Activated naive CD8-positive, alpha-beta T cell treated with anti-CD3 and anti-CD28 coated beads, Interleukin-2, amount 50 U/mL, for 24 hours (primary cell): ENCODE measurements at regions not wholly inside any gene's neighbourhood (a gene's known extent, or its start where the extent isn't known, plus 50 kb on each side); places are given as distances from the start of the nearest gene placed in this dataset.

Source experiments
- ATAC-seq: fragments of 150-1000 bp; cut with Tn5 transposase; one replicate; pipeline ENCODE4 v1.10.0; 2021
- DNase-seq: peaks from one replicate; pipeline ENCODE4 v3.0.0; 2021
- H3K27ac Mint-ChIP-seq: one replicate; pipeline ENCODE4 v1.8.0; 2021; ENCODE audit warnings: mild to moderate bottlenecking, mixed read lengths
- H3K27me3 Mint-ChIP-seq: one replicate; pipeline ENCODE4 v1.8.0; 2021; ENCODE audit warnings: mixed read lengths
- H3K36me3 Mint-ChIP-seq: one replicate; pipeline ENCODE4 v1.8.0; 2021; ENCODE audit warnings: low read depth, mixed read lengths
- H3K4me1 Mint-ChIP-seq: one replicate; pipeline ENCODE4 v1.8.0; 2021; ENCODE audit warnings: mixed read lengths
- H3K4me3 Mint-ChIP-seq: one replicate; pipeline ENCODE4 v1.8.0; 2021; ENCODE audit warnings: mild to moderate bottlenecking, moderate library complexity, mixed read lengths
- H3K9me3 Mint-ChIP-seq: one replicate; pipeline ENCODE4 v1.8.0; 2021; ENCODE audit warnings: mixed read lengths

GRCh38 chr2:76381624-76382023, 670.9 kb upstream of the GCFC2 start:
- Mint-ChIP-seq H3K27ac (no peak overlapping the region), H3K36me3 (no peaks in the 10 kb centered on the region), H3K4me1 (no peaks in the 10 kb centered on the region), H3K9me3 (peaks cover 9% of the 10 kb centered on the region), H3K27me3 (no peaks in the 10 kb centered on the region), H3K4me3 (no peak overlapping the region)
- ATAC-seq (no peak), DNase-seq (no peak)

- Mint-ChIP-seq H3K36me3 (no peaks in the 10 kb centered on the region), H3K27me3 (no peaks in the 10 kb centered on the region), H3K9me3 (peaks cover 9% of the 10 kb centered on the region)
Measured at GRCh38 chr2:76378140-76378539, 667.4 kb upstream of the GCFC2 start.

GRCh38 chr2:76341439-76341838, 630.7 kb upstream of the GCFC2 start:
- Mint-ChIP-seq H3K36me3 (no peaks in the 10 kb centered on the region), H3K4me3 (no peak overlapping the region), H3K27me3 (no peaks in the 10 kb centered on the region), H3K27ac (no peak overlapping the region), H3K4me1 (no peaks in the 10 kb centered on the region), H3K9me3 (peaks cover 15% of the 10 kb centered on the region)
- DNase-seq (no peak), ATAC-seq (no peak)

More at GRCh38 chr2:76378140-76378539, 667.4 kb upstream of the GCFC2 start:
- H3K4me3 Mint-ChIP-seq = no peak overlapping the region
- no peak for ATAC-seq
- H3K27ac Mint-ChIP-seq = no peak overlapping the region
- H3K4me1 Mint-ChIP-seq = no peaks in the 10 kb centered on the region
- DNase-seq = no peak

DNA sequence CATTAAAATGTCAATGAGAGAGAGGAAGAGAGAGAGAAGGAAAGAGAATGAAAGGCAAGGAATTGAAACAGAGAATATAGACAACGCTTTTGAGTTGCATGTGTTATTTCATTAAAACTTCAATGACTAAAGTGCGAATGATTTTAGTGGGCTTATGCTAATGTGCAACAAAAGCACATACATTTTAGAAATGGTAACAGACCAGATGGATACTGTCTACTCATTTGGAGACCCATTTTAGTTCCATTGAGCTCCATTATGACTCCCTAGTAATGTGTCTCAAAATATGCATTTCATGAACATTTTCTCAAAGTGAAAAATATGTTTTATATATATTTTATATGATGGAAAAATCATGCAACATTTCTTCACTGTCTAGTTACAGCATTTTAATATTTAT, 622.2 kb upstream of the GCFC2 start:
- DNase-seq (no peak), ATAC-seq (no peak)
- Mint-ChIP-seq H3K4me1 (no peaks in the 10 kb centered on the region), H3K36me3 (no peaks in the 10 kb centered on the region), H3K27me3 (no peaks in the 10 kb centered on the region), H3K4me3 (no peak overlapping the region), H3K27ac (no peak overlapping the region), H3K9me3 (peaks cover 14% of the 10 kb centered on the region)

GRCh38 chr2:76330865-76331264, 620.1 kb upstream of the GCFC2 start:
- no peak for ATAC-seq
- no peak overlapping the region for H3K4me3 Mint-ChIP-seq
- H3K9me3 Mint-ChIP-seq = peaks cover 14% of the 10 kb centered on the region
- no peaks in the 10 kb centered on the region for H3K36me3 Mint-ChIP-seq
- no peaks in the 10 kb centered on the region for H3K27me3 Mint-ChIP-seq
- no peaks in the 10 kb centered on the region for H3K4me1 Mint-ChIP-seq
- H3K27ac Mint-ChIP-seq = no peak overlapping the region
- DNase-seq = no peak

GRCh38 chr2:76326636-76327035, 615.9 kb upstream of the GCFC2 start:
- H3K9me3 Mint-ChIP-seq = peaks cover 18% of the 10 kb centered on the region
- H3K27me3 Mint-ChIP-seq = no peaks in the 10 kb centered on the region
- H3K36me3 Mint-ChIP-seq = no peaks in the 10 kb centered on the region
- H3K4me1 Mint-ChIP-seq = no peaks in the 10 kb centered on the region
- no peak overlapping the region for H3K4me3 Mint-ChIP-seq
- H3K27ac Mint-ChIP-seq = no peak overlapping the region
- DNase-seq (no peak), ATAC-seq (no peak)

DNA sequence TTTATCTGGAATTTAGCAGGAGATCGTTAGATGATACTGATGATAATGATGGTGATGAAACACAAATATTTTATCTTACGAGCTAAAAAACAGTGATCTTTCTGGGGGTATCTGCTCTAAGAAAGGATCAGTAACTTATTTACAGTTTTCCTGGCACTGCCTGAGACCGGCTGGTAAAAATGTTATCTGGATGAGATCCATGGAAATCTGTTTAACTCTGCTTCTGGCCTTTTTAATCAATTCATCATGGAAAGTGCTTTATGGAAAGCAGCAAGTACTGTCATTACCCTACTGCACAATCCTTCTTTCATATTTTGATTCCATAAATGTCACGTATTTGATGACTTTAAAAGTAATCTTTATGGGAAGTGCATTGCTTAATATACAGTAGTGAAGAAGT, 612.7 kb upstream of the GCFC2 start:
- DNase-seq (no peak), ATAC-seq (no peak)
- H3K36me3 Mint-ChIP-seq = no peaks in the 10 kb centered on the region
- no peaks in the 10 kb centered on the region for H3K27me3 Mint-ChIP-seq
- peaks cover 18% of the 10 kb centered on the region for H3K9me3 Mint-ChIP-seq
- no peak overlapping the region for H3K27ac Mint-ChIP-seq
- no peak overlapping the region for H3K4me3 Mint-ChIP-seq
- no peaks in the 10 kb centered on the region for H3K4me1 Mint-ChIP-seq

- H3K36me3 Mint-ChIP-seq = no peaks in the 10 kb centered on the region
- H3K9me3 Mint-ChIP-seq = peaks cover 21% of the 10 kb centered on the region
- ATAC-seq (no peak), DNase-seq (no peak)
- no peak overlapping the region for H3K27ac Mint-ChIP-seq
- H3K27me3 Mint-ChIP-seq = no peaks in the 10 kb centered on the region
- H3K4me3 Mint-ChIP-seq = no peak overlapping the region
- H3K4me1 Mint-ChIP-seq = no peaks in the 10 kb centered on the region
Measured at GRCh38 chr2:76320716-76321115, 610.0 kb upstream of the GCFC2 start.

GRCh38 chr2:76318848-76319360, 608.2 kb upstream of the GCFC2 start:
- DNase-seq = no peak
- Mint-ChIP-seq H3K4me1 (no peaks in the 10 kb centered on the region), H3K27ac (no peak overlapping the region), H3K36me3 (no peaks in the 10 kb centered on the region), H3K27me3 (no peaks in the 10 kb centered on the region), H3K4me3 (no peak overlapping the region), H3K9me3 (peaks cover 18% of the 10 kb centered on the region)
- no peak for ATAC-seq

DNA sequence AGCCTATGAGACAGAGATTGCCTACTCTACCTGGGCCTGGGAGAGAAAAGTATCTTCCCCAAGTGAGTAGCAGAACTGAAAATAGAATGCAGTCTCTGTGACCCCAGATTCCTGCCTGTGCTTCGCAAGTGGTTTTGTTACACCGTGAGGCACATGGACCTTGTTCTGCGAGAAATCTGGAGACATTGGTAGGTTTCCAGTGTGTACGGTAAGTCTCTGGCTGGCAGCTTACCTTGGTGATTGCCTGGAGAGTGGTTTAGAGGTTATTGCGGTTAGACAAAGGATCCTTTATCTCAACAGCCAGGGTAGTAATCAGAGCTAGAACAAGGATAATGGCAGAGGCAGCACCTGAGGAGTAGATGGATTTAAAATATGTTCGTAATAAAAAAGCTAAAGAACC, 606.0 kb upstream of the GCFC2 start:
- H3K36me3 Mint-ChIP-seq = no peaks in the 10 kb centered on the region
- no peak for ATAC-seq
- no peaks in the 10 kb centered on the region for H3K27me3 Mint-ChIP-seq
- no peak for DNase-seq
- H3K4me3 Mint-ChIP-seq = no peak overlapping the region
- no peak overlapping the region for H3K27ac Mint-ChIP-seq
- H3K9me3 Mint-ChIP-seq = peaks cover 10% of the 10 kb centered on the region
- no peaks in the 10 kb centered on the region for H3K4me1 Mint-ChIP-seq

GRCh38 chr2:76314271-76315020, 603.7 kb upstream of the GCFC2 start:
- DNase-seq (no peak), ATAC-seq (no peak)
- H3K27me3 Mint-ChIP-seq = no peaks in the 10 kb centered on the region
- H3K27ac Mint-ChIP-seq = no peak overlapping the region
- no peak overlapping the region for H3K4me3 Mint-ChIP-seq
- H3K36me3 Mint-ChIP-seq = no peaks in the 10 kb centered on the region
- H3K4me1 Mint-ChIP-seq = no peaks in the 10 kb centered on the region
- peaks cover 17% of the 10 kb centered on the region for H3K9me3 Mint-ChIP-seq

- DNase-seq (no peak), ATAC-seq (no peak)
- Mint-ChIP-seq H3K27ac (no peak overlapping the region), H3K4me3 (no peak overlapping the region), H3K27me3 (no peaks in the 10 kb centered on the region), H3K36me3 (no peaks in the 10 kb centered on the region), H3K4me1 (no peaks in the 10 kb centered on the region), H3K9me3 (peaks cover 7% of the 10 kb centered on the region)
Measured at GRCh38 chr2:76312236-76312635, 601.5 kb upstream of the GCFC2 start.

DNA sequence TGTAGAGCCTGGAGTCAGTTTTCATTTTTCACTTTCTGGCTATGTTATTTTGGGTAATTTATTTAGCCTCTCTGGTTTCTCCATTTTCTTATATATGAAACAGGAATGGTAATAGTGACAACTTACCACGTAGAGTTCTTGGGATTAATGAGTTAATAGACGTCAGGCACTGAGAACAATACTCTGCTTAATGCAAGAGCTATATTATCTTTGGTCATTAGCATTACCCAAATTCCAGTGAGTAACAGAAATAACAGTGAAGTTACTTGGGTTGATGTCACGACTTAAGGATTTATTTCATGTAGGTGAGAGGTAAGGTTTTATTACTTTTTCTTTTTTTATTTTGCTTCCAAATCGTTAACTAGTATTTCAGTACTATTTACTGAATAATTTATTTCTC, 601.0 kb upstream of the GCFC2 start:
- ATAC-seq (no peak), DNase-seq (no peak)
- Mint-ChIP-seq H3K27ac (no peak overlapping the region), H3K4me3 (no peak overlapping the region), H3K36me3 (no peaks in the 10 kb centered on the region), H3K4me1 (no peaks in the 10 kb centered on the region), H3K27me3 (no peaks in the 10 kb centered on the region), H3K9me3 (peaks cover 8% of the 10 kb centered on the region)

DNA sequence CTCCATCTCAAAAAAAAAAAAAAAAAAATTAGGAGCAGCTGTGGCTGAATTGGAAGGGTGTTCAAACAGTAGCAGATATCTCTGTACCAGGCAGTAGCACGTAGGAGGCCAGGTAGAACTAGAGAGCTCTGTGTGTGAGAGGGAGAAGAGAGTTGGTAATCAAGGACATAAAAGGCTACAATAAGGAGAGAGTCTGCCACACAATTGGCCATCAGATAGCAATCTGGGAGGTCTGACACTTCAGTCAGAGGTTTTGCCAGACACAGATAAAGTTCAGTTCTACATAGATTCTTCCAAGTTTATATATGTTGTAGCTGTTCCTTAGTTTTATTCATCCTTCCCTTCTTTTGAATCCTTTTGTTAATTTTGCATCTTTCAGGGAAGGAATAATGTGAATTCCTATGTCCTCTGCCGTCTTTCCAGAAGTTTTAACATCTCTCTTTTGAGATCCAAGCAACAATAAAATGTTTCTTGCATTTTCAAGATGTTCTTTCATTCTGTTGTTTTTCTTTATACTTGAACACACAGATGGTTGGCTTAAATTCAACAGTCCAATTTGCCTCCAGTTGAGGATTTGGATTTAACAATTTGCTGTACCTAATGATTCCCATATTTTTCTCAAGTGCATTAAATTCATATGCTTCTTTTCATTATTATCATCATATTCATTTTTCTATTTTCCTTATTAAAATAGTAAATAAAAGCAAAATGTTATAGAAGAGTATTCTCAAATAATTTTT, 600.3 kb upstream of the GCFC2 start:
- DNase-seq = no peak
- Mint-ChIP-seq H3K9me3 (peaks cover 12% of the 10 kb centered on the region), H3K27me3 (no peaks in the 10 kb centered on the region), H3K4me3 (no peak overlapping the region), H3K4me1 (no peaks in the 10 kb centered on the region), H3K36me3 (no peaks in the 10 kb centered on the region), H3K27ac (no peak overlapping the region)
- ATAC-seq = no peak

- Mint-ChIP-seq H3K27ac (no peak overlapping the region), H3K4me3 (no peak overlapping the region), H3K9me3 (peaks cover 20% of the 10 kb centered on the region), H3K36me3 (no peaks in the 10 kb centered on the region), H3K4me1 (no peaks in the 10 kb centered on the region), H3K27me3 (no peaks in the 10 kb centered on the region)
- DNase-seq (no peak), ATAC-seq (no peak)
Measured at GRCh38 chr2:76307495-76307894, 596.8 kb upstream of the GCFC2 start.
